ENCODE measurements at regions not wholly inside any gene's neighbourhood (a gene's known extent, or its start where the extent isn't known, plus 50 kb on each side); places are given as distances from the start of the nearest gene placed in this dataset.

DNA sequence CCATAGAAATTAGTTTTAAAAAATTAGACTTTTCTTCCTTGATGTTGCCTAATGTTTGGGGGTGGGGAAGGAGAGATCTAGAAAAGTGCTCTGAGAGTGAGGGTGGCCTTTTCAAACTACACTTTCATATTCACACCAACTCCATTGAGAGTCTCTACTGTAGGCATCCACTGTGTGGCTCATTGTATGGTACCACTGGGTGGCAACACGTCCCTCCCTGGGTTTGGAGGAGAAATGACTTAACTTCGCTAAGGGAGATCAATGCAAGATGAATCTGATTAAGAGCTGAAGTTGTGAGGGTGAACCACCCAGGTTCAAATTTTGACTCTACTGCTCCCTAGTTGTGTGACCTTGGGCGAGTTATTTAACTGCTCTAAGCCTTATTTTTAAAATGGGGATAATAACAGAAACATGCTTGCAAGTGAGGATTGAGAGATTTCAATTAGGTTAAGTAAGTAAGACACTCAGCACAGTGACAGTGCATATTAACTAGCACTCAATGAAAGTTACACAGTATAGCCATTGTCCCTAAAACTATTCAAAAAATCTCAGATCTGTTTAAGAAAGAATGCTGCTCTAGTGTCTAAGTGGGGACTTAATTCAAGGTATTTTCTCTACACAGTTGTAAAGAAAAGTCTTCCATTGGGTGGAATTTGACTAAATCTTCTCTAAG is 193.5 kb upstream of the CNR1 start:
- TF ChIP-seq POLR2A (IDR thresholded peaks at IDR 0.05) = no peak
- TF ChIP-seq, protein P1, sequence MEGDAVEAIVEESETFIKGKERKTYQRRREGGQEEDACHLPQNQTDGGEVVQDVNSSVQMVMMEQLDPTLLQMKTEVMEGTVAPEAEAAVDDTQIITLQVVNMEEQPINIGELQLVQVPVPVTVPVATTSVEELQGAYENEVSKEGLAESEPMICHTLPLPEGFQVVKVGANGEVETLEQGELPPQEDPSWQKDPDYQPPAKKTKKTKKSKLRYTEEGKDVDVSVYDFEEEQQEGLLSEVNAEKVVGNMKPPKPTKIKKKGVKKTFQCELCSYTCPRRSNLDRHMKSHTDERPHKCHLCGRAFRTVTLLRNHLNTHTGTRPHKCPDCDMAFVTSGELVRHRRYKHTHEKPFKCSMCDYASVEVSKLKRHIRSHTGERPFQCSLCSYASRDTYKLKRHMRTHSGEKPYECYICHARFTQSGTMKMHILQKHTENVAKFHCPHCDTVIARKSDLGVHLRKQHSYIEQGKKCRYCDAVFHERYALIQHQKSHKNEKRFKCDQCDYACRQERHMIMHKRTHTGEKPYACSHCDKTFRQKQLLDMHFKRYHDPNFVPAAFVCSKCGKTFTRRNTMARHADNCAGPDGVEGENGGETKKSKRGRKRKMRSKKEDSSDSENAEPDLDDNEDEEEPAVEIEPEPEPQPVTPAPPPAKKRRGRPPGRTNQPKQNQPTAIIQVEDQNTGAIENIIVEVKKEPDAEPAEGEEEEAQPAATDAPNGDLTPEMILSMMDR (IDR thresholded peaks at IDR 0.05 in 4 of 5, conservative IDR thresholded peaks at IDR 0.05 in 1 of 5) = no peak

Measured in gastrocnemius medialis (tissue), 4 donors.